HFF-Myc (cell line): ENCODE measurements at regions not wholly inside any gene's neighbourhood (a gene's known extent, or its start where the extent isn't known, plus 50 kb on each side); places are given as distances from the start of the nearest gene placed in this dataset.

Experiments used
- DNase-seq: peaks from one replicate; pipeline ENCODE4 v3.0.0-alpha.2; 2011; ENCODE audit warnings: low read depth; ENCODE audit errors: extremely low read depth
- H3K4me3 ChIP-seq: replicated peaks from 2 replicates; pipeline ENCODE4 v1.5.1; 2011; ENCODE audit warnings: low read depth, mild to moderate bottlenecking, control low read depth, low read length
- CTCF ChIP-seq: IDR thresholded peaks from 2 replicates; pipeline ENCODE4 v1.5.1; 2012; ENCODE audit warnings: mild to moderate bottlenecking, low read depth, low read length, control low read depth; ENCODE audit errors: missing control alignments

DNA sequence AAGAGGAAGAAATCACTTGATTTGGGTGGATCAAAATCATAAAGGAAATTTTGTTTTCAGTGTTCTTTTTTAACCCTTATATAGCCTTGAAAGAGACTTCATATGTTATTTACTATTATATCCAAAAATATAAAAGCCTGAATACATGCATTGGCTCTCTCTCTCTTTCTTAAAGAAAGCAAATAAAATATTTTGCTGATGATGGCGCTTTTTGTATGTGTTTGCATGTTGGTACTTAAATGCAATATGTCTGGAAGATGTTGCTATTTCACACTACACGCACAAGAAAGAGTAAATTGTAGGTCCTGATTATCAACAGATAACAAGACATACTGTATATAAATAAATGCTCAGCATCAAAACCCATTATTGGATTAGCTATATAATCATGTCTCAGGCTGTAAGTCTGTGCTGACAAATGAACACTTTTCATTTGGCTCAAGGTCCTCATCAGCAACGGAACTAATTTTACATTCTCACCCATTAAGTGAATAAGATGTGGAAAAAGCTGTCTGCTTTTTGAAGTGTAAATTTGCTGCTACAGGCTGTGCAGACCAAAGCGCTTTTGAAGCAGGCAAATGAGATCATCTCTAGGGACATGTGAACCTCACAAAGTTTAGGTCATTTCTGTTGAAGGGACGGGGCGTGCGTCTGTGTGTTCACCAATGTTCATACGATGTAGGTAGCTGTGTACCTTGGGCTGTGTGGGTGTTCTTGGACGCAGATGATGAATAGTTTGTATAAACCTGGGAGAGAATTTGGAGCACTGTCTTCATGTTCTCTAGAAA lies 122.4 kb upstream of the LMO4 start:
- no peak for TF ChIP-seq CTCF
- no peak for DNase-seq

DNA sequence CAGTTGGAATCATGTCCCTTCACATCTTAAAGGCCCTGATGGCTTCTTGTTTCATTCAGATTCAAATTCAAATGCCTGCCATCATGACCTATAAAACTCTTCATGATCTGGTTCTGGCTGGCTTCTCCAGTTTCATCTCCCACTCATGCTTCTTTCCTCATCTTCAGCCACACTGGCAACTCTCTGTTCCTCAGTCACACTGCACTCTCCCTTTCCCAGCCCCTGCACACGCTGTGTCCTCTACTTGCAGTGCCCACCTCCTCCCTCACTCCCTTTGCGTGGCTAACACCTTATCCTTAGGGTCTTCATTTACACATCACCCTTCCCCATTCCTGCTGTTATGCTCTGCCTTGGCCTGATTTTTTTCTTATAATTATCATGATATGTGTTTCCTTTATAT lies 120.6 kb upstream of the LMO4 start:
- DNase-seq: no peak
- no peak for TF ChIP-seq CTCF
- H3K4me3 ChIP-seq: no peak overlapping the region

More for the DNA sequence above, 122.4 kb upstream of the LMO4 start:
- H3K4me3 ChIP-seq: no peak overlapping the region

DNA sequence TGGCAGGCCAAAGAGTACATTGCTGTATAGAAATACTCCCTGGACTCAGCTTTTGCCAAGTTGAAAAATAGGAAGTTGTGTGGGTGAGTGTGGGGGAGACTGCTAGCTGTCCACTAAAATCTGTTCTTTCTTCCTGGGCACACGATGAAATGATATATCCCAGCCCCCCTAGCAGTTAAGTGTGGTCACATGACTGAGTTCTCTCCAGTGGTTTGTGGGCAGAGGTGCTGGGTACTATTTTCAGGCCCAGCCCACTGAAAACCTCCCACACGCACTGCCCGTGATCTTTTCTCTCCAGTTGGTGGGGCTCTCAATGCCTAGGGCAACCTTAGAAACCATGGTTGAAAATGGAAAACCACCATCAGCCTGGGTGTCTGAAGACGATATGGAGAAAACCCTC lies 119.7 kb upstream of the LMO4 start:
- no peak overlapping the region for H3K4me3 ChIP-seq
- DNase-seq: no peak
- TF ChIP-seq CTCF: no peak

DNA sequence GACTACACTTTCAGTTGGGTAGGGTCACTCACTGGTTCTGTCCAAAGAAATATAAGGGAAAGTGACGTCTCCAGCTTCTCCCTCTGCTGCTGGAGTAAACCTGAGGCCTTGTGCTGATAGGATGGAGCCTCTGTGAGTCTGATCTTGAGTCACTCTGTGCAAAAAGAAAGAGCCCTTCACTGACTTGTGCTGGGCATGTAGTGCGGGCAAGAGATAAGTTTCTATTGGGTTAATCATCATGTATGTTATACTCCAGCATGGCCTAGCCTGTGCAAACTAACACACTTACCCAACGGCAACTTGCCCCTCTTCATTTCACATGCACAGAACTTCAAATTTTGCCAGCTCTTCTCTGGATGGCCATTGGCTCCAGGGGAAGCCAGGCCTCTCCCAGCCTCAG lies 118.5 kb upstream of the LMO4 start:
- no peak overlapping the region for H3K4me3 ChIP-seq
- TF ChIP-seq CTCF: no peak
- no peak for DNase-seq

DNA sequence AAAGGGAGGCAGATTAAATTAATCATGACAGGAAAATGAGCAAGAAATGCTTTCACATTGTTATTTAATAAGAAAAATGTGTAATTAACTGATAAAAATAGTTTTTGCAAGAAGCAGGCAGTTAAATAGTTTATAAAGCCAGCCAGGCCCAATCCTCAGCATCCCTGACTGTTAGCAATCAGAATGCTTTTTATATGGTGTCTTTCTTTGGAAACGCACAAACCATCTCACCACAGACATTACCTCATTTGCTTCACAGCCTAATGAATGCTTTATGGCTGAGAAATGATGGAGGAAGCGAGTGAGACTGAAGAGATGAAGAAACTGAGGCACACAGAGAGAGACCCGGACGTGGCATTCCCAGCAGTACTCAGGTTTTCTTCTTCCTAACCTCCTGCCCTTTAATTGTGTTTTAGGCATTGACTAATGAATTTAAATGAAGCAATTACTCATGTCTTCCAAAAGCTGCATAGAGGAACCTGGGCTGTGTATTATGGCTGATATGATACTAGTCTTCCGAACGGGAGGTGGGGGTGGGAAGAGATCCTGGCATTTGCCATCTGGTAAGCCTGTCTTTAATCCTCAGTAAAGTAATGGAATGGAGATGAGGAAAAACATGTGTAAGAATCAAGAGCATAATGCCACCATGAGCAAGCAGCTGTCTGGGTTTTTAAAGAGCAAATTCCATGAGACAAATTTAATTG lies 116.1 kb upstream of the LMO4 start:
- H3K4me3 ChIP-seq: no peak overlapping the region
- no peak for TF ChIP-seq CTCF
- no peak for DNase-seq

DNA sequence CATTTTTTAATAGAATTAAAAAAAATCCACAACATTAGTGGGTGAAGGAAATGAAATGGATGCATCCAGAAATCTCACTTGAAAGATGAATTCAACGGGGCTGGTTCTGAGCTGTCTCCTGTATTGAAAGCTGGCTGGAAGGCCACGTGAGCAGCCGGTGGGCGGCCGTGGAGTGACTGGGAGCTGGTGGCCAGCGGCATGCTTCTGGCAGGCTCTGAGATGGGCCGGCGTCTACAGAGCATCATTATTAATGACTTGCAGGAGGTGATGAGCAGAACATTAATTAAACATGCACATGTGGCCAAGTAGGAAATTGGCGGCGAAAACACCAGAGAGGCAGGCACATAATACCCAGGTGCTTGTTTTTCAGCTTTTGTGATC lies 115.6 kb upstream of the LMO4 start:
- no peak overlapping the region for H3K4me3 ChIP-seq
- DNase-seq: no peak
- TF ChIP-seq CTCF: no peak
